HG03066 (cell line): ENCODE measurements at regions not wholly inside any gene's neighbourhood (a gene's known extent, or its start where the extent isn't known, plus 50 kb on each side); places are given as distances from the start of the nearest gene placed in this dataset.
"Not testable (repeated sequence)": the region's sequence is repeated elsewhere in the genome, so short reads cannot be mapped to it uniquely, and the experiment has no call there.

ENCODE experiments used
- ATAC-seq: cut with Tn5 transposase; IDR thresholded peaks from one replicate; pipeline ENCODE4 v1.9.1; 2021; ENCODE audit warnings: low read depth; ENCODE audit not compliant: unreplicated experiment

DNA sequence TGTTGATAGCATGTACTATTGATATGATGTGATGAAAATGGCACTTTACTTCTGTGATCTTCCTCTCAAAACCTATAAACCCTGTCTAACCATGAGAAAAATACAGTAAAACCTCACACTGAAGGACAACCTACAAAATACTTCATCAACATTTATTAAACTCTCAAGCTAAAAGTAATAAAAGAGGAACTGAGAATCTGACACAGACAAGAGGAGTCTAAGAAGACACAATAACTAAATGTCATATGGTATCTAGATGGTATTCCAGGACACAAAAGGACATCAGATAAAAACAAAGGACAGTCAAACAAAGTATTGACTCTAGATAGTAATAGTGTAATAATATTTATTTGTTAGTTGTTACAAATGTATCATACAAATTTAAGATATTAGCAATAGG lies 655.3 kb downstream of the SH3BGRL start:
- no peak for ATAC-seq

DNA sequence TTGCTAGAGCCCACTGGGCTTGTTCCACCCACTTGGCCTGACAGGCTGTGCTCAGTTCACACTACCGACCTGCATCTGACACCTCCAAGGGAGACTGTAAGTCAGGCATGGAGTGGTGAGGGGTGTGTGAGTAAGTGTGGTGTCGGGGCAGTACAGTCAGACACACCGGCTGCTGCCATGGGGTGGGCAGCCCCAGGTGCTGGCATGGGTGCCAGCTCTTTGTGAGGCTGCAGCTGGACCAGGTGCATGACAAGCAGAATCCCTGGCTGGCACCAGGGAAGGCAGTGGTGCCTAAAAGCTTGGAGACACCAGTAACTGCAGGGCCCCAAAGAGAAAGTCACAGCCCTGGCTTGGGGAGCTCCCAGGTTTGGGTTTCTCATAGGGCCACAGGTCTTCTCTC lies 665.0 kb downstream of the SH3BGRL start:
- ATAC-seq, result no peak

DNA sequence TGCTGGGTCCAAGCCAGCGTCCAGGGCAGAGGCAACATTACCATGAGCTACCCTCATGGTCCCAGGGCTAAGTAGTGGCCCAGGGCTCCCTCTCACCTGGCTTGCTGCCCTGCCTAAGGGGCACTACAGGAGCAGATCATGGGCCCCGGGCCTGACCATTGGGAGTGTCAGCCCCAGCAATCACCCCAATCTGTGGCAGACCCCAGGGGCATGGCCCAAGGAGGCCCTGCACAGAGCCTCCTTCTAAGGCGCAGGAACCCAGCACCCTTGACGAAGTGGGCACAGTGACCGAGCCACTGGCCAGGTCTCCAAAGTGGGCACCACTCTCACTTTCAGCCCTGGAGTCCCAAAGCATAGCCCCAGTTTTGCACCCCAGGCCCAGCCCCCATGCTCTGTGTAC lies 667.1 kb downstream of the SH3BGRL start:
- no peak for ATAC-seq

DNA sequence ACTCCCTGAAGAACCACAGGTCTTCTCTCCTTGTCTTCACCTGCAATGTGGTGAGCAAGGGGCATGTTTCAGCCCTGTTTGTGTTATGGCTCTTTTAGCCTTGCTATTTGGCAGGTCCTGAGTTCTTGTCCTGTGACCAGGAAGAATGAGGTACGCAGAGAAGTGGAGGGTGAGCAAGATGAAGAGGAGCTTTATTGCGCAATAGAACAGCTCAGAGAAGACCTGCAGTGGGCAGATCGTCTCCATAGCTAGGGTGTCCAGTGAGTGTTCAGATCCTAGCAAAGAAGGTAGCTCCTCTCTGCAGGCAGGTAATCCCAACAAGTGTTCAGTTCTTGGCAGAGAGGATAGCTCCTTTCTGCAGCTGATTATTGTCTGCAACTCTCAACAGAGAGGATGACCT lies 672.9 kb downstream of the SH3BGRL start:
- ATAC-seq, result no peak

DNA sequence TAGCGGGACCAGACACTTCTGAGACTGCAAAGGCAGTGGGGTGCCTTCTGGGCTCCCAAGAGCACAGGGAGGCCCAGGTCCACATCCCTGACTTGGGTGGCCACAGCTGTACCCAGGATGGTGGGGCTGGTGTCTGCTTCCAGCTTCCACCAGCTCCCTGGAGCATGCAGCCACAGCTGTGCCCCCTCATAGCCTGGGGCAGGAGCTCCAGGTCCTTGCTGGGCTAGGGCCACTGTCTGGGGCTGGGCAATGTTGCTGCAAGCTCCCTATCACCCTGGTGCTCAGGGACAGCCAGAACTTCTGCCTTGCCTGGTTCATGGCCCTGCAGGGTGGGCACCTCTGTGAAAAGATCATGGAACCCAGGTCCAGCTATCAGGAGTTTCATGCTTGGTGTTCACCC lies 673.9 kb downstream of the SH3BGRL start:
- no peak for ATAC-seq

DNA sequence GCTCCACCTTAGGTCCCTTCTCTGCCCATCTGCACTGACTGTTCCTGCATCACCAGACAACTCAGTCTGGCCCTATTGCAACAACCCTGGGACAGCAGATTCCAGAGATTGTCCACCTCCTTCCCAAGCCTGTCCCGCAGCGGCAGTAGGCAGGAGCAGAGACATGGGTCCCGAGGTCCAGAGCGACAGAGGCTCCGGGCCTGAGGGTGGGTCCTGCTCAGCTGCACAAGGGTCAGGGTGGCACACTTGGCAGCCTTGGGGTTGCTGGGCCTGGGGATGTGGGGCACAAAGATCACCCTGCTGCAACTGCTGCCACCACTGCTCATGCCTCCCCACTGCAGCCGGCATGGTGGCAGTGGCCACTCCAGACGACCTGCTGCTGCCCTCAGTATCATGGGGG lies 674.5 kb downstream of the SH3BGRL start:
- ATAC-seq, result no peak

DNA sequence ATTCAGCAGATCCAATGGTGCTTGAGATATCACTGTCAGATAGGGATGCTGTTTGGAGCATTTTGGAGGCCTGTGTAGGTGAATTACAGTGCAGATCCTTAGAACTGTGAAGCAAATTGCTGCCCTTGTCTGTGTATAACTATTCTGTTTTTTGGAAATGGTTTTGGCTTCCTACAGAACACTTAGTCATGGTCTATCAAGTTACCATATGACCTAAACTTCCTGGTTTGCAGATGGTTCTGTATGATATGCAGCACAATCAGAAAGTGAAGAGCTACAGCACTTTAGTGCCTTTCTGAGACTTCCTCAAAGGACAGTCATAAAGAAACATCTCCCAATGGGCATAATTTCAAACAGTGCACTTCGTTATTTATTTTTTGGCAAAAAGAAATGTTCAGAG lies 688.6 kb downstream of the SH3BGRL start:
- ATAC-seq, result no peak

DNA sequence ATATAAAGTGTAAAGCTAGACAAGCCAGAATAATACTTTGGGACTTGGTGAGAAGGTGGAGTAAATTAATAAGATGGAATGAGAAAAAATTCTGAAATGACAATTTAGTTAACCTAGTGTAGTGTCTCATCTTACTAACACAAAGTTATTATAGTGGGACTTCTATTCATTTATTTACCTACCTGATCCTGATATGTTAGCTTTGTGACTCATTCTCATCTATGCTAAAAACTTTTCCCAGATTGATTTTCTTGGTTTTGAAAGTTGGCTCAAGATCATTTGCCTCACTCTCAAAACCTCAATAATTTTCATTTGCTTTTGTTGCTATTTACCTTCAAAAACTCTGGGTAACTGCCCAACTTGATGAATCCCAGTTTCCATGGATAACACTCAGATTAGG lies 698.6 kb downstream of the SH3BGRL start:
- no peak for ATAC-seq

DNA sequence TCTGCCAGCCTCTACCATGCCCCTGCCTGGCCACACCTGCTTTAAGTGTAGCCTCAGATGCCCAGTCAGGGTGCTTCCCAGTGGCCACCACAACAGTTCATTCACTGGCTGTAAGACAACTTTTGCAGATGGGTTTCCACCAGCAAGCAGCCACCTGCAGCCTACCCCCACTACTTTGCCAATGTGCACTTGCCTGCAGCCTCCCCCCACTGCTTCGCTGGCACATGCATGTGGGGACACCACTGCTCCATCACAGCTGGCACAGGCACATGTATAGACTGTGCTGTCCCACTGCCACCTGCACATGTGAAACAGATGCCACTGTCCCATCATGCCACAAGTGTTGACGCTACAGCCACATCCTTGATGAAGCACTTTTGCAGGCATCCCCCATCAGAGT lies 723.9 kb downstream of the SH3BGRL start:
- no peak for ATAC-seq

DNA sequence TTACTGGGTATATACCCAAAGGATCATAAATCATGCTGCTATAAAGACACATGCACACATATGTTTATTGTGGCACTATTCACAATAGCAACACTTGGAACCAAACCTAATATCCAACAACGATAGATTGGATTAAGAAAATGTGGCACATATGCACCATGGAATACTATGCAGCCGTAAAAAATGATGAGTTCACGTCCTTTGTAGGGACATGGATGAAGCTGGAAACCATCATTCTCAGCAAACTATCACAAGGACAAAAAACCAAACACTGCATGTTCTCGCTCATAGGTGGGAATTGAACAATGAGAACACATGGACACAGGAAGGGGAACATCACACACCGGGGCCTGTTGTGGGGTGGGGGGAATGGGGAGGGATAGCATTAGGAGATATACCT lies 744.0 kb downstream of the SH3BGRL start:
- ATAC-seq, result not testable (repeated sequence)

DNA sequence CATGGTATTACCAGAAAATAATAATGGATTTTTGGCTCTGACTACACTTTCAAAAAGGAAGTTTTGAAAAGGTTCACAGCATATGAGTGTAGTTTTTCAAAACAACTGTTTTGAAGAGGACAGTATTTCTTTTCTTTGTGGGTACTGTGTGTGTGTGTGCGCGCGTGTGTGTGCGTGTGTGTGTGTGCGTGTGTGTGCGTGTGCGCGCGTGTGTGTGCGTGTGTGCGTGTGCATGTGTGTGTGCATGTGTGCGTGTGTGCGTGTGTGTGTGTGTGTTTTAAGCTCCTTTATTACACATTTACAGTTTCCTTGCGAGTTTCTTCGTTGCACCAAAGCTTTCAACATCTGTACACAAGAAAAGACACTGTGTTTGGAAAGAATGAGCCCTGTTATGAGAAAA lies 755.4 kb downstream of the SH3BGRL start:
- ATAC-seq, result no peak

DNA sequence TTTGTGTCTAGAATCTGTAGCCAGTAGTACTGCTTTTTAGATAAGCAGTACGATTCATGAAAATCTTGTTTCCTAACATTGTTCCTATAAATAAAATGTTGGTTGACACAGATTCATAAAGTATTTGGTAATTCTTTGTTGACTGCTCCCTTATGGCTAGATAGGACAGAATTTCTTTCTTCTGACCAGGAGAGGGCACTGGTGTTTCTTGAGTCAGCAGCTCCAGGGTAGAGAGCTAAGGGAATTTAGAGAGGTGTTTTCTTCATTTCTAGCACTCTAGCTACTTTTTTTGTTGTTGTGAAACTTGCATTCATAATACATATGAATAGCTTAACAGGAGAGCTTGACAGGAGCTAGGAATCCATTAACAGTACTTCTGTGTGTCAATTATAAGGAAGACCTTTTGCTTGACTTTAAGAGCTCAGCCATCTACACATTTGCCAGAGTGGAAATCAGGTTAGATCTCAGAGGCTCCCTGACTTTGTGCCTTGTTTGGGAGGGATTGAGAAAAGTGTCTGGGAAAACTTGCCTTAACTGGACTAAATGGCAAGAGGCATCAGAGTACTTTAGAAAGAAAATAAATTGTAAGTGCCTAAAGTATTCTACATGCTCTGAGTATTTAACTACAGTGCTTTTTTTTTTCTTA lies 756.1 kb downstream of the SH3BGRL start:
- ATAC-seq, result no peak

DNA sequence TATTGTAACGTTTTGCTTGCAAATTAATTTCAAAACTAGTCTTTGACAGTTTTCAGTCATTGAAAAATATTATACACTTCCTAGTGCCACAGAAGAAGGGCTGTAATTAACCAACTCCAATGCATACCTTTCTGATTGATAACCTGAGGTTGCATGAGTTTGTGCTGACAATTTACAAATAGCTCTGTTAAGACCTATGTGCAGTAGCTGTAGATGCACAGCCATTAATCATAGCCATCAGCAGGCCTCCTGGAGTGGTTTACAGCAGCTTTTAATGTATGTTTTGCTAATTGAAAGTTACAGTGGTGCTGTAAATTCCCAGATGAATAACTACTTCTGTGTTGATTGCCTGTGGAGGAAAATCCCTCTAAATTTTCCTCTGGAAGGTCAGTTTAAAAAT lies 758.1 kb downstream of the SH3BGRL start:
- ATAC-seq, result no peak

DNA sequence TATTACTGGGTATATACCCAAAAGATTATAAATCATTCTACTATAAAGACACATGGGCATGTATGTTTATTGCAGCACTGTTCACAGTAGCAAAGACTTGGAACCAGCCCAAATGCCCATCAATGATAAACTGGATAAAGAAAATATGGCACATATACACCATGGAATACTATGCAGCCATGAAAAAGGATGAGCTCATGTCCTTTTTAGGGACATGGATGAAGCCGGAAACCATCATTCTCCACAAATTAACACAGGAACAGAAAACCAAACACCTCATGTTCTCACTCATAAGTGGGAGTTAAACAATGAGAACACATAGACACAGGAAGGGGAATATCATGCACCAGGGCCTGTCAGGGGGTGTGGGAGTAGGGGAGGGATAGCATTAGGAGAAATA lies 772.5 kb downstream of the SH3BGRL start:
- ATAC-seq, result not testable (repeated sequence)

DNA sequence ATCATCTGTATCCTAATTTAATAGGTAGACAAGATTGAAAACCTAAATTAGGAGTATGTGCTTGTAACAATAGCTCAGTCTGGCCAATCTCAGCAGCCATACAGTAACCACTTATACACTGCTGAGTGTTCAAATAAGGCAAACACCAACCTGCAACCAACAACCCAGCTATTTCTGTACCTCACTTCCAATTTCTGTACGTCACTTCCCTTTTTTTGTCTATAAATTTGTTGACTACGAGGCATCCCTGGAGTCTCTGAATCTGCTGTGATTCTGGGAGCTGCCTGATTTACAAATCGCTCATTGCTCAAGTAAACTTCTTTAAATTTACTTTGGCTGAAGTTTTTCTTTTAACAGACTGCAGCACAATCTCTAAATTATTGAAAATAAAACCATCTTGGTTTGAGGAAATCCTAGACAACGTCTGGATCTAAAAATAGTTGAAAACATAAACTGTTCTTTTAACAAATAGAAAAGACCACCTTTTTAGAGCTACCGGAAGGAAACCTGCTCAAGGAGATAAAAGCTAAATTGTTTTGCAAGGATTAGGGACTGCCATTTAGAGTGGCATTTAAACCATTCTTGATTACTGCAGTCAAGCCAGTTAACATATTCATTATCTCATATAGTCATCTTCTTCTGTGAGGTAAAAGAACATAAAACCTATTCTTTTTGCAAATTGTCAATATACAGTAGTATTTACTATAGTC lies 778.1 kb downstream of the SH3BGRL start:
- no peak for ATAC-seq

DNA sequence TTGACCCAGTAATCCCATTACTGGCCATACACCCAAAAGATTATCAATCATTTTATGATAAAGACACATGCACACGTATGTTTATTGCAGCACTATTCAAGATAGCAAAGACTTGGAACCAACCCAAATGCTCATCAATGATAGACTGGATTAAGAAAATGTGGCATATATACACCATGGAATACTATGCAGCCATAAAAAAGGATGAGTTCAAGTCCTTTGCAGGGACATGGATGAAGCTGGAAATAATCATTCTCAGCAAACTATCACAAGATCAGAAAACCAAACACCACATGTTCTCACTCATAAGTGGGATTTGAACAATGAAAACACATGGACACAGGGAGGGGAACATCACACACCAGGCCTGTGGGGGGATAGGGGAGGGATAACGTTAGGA lies 785.3 kb downstream of the SH3BGRL start:
- not testable (repeated sequence) for ATAC-seq

DNA sequence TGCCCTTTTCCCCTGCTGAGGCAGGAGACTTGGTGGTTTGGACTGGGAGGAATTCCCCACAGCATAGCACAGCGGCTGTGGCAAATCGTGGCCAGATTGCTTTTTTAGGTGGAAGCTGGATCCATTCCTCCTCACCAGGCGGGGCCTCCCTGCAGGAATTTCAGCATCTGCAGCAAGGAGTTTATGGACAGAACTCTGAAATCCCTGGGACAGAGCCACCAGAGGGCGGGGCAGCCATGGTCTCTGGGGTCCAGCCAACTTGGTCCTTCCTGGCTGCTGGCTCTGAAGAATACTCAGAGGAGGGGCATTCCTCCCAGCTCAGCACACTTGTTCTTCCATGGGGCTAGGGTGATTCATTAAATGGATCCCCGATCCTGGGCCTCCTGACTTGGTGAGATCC lies 794.3 kb downstream of the SH3BGRL start:
- ATAC-seq, result no peak

DNA sequence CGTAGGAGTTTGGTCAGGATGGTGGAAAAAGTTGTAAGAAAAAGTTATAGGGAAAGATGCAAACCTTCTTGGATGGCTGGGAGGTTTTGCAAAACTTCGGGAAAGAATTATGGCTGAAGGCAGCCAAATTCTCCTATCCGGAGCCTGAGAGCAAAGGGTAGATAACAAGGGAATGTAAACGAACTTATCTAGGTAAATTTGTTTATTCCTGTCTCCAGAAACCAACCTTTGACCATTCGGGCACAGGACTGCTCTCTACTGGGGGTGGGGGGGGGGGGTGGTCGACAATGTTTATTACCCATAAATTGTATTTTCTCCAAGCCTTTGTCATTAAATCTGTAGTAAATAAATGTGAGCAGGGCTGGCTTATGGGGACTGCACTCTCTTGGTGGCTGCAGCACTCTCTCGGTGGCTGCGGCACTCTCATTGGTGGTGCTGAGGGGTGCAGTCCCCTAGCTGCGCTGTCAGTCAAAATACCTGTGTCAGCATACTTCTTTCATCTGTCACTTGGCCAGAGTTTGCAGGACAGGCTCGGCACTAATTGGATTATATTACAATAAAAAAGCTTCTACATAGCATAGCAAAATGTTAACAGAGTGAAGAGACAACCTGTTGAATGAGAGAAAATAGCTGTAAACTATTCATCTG lies 827.8 kb downstream of the SH3BGRL start:
- ATAC-seq, result no peak

DNA sequence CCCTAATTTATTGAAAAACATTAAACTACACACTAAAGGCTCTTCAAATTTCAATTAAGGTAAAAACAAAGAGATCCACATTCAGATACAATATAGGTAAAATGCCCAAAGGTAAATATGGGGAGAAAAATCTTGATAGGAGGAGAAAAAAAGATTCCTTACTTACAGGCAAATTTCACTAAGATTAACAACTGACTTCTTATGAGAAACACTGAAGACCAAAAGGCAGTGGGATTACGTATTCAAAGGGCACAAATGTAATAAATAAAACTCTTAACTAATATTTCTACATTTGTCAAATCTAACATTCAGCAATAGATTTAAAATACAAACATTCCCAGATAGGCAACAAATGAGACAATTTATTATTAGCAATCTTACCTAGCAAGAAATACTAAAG lies 829.3 kb downstream of the SH3BGRL start:
- ATAC-seq, result no peak

DNA sequence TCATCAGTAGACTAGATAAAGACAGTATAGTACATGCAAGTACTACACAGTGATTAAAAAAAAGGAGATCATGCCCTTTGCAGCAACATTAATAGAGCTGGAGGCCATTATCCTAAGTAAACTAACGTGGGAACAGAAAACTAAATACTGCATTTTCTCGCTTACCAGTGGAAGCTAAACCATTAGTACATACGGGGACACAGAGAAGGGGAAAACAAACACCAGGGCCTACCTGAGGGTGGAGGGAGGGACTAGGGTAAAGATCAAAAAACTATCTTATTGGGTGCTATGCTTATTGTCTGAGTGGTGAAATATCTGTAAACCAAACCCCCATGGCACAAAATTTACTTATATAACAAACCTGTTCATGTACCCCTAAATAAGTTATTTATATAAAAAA lies 836.9 kb downstream of the SH3BGRL start:
- no peak for ATAC-seq

DNA sequence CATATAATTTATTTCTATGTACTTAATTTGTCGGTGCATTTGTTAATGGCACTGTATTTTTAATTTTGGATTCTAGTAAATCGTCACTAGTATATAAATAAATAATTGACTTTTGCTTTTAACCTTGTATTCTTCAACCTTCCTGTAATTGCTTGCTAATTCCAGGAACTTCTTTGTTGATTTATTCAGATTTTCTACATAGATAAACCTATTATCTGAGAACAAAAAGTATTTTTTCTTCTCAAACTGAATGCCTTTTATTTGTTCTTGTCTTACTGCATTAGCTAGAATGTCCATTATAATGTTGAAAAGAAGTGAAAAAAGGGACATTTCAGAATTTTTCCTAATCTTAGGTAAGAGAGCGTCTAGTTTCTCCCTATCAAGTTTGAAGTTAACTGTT lies 839.1 kb downstream of the SH3BGRL start:
- no peak for ATAC-seq

DNA sequence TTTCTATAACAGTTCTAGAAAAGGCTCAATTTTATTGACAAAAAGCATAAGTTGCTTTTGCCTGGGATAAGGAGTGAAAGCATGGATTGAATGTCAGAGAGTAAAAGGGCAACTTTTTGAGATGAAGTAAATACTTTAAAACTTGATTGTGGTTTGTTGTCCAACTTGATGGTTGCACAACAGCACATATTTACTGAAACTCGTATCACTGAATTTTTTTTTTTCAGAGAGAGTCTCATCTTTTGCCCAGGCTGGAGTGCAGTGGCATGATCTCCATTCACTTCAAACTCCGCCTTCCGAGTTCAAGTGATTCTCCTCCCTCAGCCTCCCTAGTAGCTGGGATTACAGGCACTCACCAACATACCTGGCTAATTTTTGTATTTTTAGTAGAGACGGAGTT lies 856.8 kb downstream of the SH3BGRL start:
- ATAC-seq, result no peak
